ENCODE measurements at regions not wholly inside any gene's neighbourhood (a gene's known extent, or its start where the extent isn't known, plus 50 kb on each side); places are given as distances from the start of the nearest gene placed in this dataset.
"Not testable (repeated sequence)": the region's sequence is repeated elsewhere in the genome, so short reads cannot be mapped to it uniquely, and the experiment has no call there.

- no peak for DNase-seq (ENCODE audit: extremely low spot score, unreplicated experiment)
- Mint-ChIP-seq H3K4me1 (ENCODE audit: unreplicated experiment) (no peaks in the 10 kb centered on the region), H3K27me3 (ENCODE audit: unreplicated experiment) (peaks cover 2% of the 10 kb centered on the region), H3K36me3 (ENCODE audit: unreplicated experiment) (no peaks in the 10 kb centered on the region), H3K27ac (ENCODE audit: unreplicated experiment) (no peak overlapping the region), H3K4me3 (ENCODE audit: unreplicated experiment) (no peak overlapping the region), H3K9me3 (ENCODE audit: unreplicated experiment) (peaks cover 15% of the 10 kb centered on the region)
- TF ChIP-seq CTCF (IDR thresholded peaks at IDR 0.05) = no peak
Measured at GRCh38 chr7:136103545-136104268, 126.5 kb upstream of the MTPN start.

GRCh38 chr7:136102881-136103280 is 125.7 kb upstream of the MTPN start:
- Mint-ChIP-seq H3K27ac (ENCODE audit: unreplicated experiment) (no peak overlapping the region), H3K9me3 (ENCODE audit: unreplicated experiment) (peaks cover 8% of the 10 kb centered on the region), H3K4me3 (ENCODE audit: unreplicated experiment) (no peak overlapping the region), H3K27me3 (ENCODE audit: unreplicated experiment) (peaks cover 2% of the 10 kb centered on the region), H3K36me3 (ENCODE audit: unreplicated experiment) (no peaks in the 10 kb centered on the region), H3K4me1 (ENCODE audit: unreplicated experiment) (no peaks in the 10 kb centered on the region)
- no peak for TF ChIP-seq CTCF (IDR thresholded peaks at IDR 0.05)
- no peak for DNase-seq (ENCODE audit: extremely low spot score, unreplicated experiment)

- not testable (repeated sequence) for H3K36me3 Mint-ChIP-seq (ENCODE audit: unreplicated experiment); H3K4me3 Mint-ChIP-seq (ENCODE audit: unreplicated experiment); DNase-seq (ENCODE audit: extremely low spot score, unreplicated experiment); H3K27ac Mint-ChIP-seq (ENCODE audit: unreplicated experiment); H3K4me1 Mint-ChIP-seq (ENCODE audit: unreplicated experiment); H3K9me3 Mint-ChIP-seq (ENCODE audit: unreplicated experiment)
- peaks cover 29% of the 10 kb centered on the region for H3K27me3 Mint-ChIP-seq (ENCODE audit: unreplicated experiment)
Measured at GRCh38 chr7:136092714-136093113, 115.6 kb upstream of the MTPN start.

- no peak for TF ChIP-seq CTCF (IDR thresholded peaks at IDR 0.05)
- no peak for DNase-seq (ENCODE audit: extremely low spot score, unreplicated experiment)
- peaks cover 5% of the 10 kb centered on the region for H3K4me1 Mint-ChIP-seq (ENCODE audit: unreplicated experiment)
- H3K36me3 Mint-ChIP-seq (ENCODE audit: unreplicated experiment) = no peaks in the 10 kb centered on the region
- H3K9me3 Mint-ChIP-seq (ENCODE audit: unreplicated experiment) = peaks cover 1% of the 10 kb centered on the region
- H3K27me3 Mint-ChIP-seq (ENCODE audit: unreplicated experiment) = peaks cover 42% of the 10 kb centered on the region
- H3K27ac Mint-ChIP-seq (ENCODE audit: unreplicated experiment) = no peak overlapping the region
- H3K4me3 Mint-ChIP-seq (ENCODE audit: unreplicated experiment) = no peak overlapping the region
Measured at GRCh38 chr7:136087881-136088280, 110.7 kb upstream of the MTPN start.

GRCh38 chr7:136086712-136087111 is 109.6 kb upstream of the MTPN start:
- Mint-ChIP-seq H3K27ac (ENCODE audit: unreplicated experiment) (no peak overlapping the region), H3K27me3 (ENCODE audit: unreplicated experiment) (peaks cover 40% of the 10 kb centered on the region), H3K4me1 (ENCODE audit: unreplicated experiment) (peaks cover 5% of the 10 kb centered on the region), H3K4me3 (ENCODE audit: unreplicated experiment) (peak overlapping the region; percentile 64), H3K36me3 (ENCODE audit: unreplicated experiment) (no peaks in the 10 kb centered on the region), H3K9me3 (ENCODE audit: unreplicated experiment) (no peaks in the 10 kb centered on the region)
- DNase-seq (ENCODE audit: extremely low spot score, unreplicated experiment) = no peak
- TF ChIP-seq CTCF (IDR thresholded peaks at IDR 0.05) = no peak

Measured in osteocyte (in vitro differentiated cells).